ENCODE measurements at regions not wholly inside any gene's neighbourhood (a gene's known extent, or its start where the extent isn't known, plus 50 kb on each side); places are given as distances from the start of the nearest gene placed in this dataset.

DNA sequence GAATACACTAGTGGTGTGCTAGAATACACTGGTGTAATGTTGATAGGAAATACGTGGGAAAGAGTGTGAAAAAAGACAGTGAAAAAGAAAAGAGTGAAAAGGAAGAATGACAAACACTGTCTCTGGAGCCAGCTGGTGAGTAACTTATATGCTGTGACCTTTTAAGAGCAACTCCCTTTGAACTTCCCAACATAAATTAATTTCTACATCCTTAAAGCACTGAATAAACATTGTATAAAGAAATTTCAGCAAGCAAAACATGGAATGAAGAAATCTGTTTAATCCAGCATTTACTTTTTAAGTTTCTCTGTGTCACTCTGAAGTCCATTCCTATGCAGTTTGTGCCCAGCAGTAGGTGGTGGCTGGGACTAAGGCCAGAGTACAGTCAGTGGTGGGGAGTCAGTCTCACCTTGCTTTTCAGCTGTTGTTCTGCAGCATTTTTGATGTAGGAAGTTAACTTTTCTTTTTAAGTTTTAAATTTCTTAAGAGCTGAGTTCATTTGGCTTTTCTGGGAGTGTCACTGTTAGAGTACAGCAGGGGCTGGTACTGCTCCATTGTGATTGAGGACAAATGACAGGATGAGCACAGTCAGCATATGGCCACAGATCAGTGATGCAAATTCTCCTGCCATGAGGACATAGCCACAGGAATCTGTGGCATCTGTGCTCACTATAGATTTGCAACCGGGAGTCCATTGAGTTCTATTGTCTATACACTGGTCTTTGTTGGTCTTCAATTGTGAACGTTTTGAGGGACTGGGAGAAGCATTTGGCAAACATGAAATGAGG, 321.8 kb downstream of the ZNF248 start:
- Histone ChIP-seq H3K4me2 (ENCODE audit: control insufficient read depth, insufficient read depth) (no peak overlapping the region), H3K9ac (ENCODE audit: control insufficient read depth, insufficient read depth, low read length) (no peak overlapping the region), H3K27me3 (replicated peaks in 1 of 2; ENCODE audit: control insufficient read depth in 2 of 2, insufficient read depth in 2 of 2, low read length in 1 of 2) (no peaks in the 10 kb centered on the region), H2AFZ (ENCODE audit: control insufficient read depth, low read depth, low read length) (no peak overlapping the region), H3K9me3 (replicated peaks; ENCODE audit: control insufficient read depth, insufficient read depth, low read length) (no peaks in the 10 kb centered on the region), H3K79me2 (ENCODE audit: control insufficient read depth, insufficient read depth, low read length) (no peaks in the 10 kb centered on the region), H4K20me1 (ENCODE audit: control insufficient read depth, insufficient read depth) (no peaks in the 10 kb centered on the region), H3K27ac (ENCODE audit: control insufficient read depth, insufficient read depth) (no peak overlapping the region), H3K4me1 (ENCODE audit: control insufficient read depth, insufficient read depth, low read length) (no peaks in the 10 kb centered on the region), H3K36me3 (ENCODE audit: control insufficient read depth in 2 of 2, insufficient read depth in 2 of 2, low read length in 1 of 2) (no peaks in the 10 kb centered on the region), H3K4me3 (no peak overlapping the region)
- intact Hi-C loops (cut with micrococcal nuclease; ENCODE audit: unreplicated experiment): no loop called here
- FAIRE-seq (no peak), ATAC-seq (no peak), DNase-seq (ENCODE audit: low read depth, low spot score) (no peak)
- RAD21 ChIA-PET (ENCODE audit: unreplicated experiment): no interaction called here
- CTCF ChIA-PET: interaction anchor here (0.7 to 1.5 kb wide), 2 partner anchors 10 to 1675 kb away, joined by 3 read pairs; no protein-coding TSS in a partner anchor
- in situ Hi-C loops (cut with MboI): no loop called here
- POLR2A ChIA-PET: no interaction called here
- no TSS peak for BruUV-seq (replicated peaks)
- WGBS (ENCODE audit: insufficient coverage, insufficient replicate concordance, low lambda C conversion rate, missing lambda C conversion rate): 12% methylated on average over 3 of the region's 3 CpGs
- SMC1A ChIA-PET (ENCODE audit: uncharacterized antibody, unreplicated experiment): interaction anchor here (1.5 kb wide), 1 partner anchor 13 kb away, joined by 3 read pairs; no protein-coding TSS in a partner anchor
- TF ChIP-seq IKZF1 (conservative IDR thresholded peaks at IDR 0.05) (no peak), HDAC2 (IDR thresholded peaks at IDR 0.05) (no peak), TARDBP (IDR thresholded peaks at IDR 0.05; ENCODE audit: borderline replicate concordance) (no peak), TCF12 (IDR thresholded peaks at IDR 0.05; ENCODE audit: low read depth, low read length) (no peak), FOXK2 (IDR thresholded peaks at IDR 0.05) (no peak), CREB1 (IDR thresholded peaks at IDR 0.05; ENCODE audit: low read depth) (no peak), CHD1 (IDR thresholded peaks at IDR 0.05; ENCODE audit: low read depth, low read length) (no peak), STAT3 (IDR thresholded peaks at IDR 0.05; ENCODE audit: low read depth, low read length) (no peak), ZNF384 (IDR thresholded peaks at IDR 0.05; ENCODE audit: borderline replicate concordance, low read depth, low read length) (no peak), SMARCA5 (IDR thresholded peaks at IDR 0.05) (no peak), IRF4 (IDR thresholded peaks at IDR 0.05; ENCODE audit: low read depth, low read length) (no peak), LARP7 (IDR thresholded peaks at IDR 0.05) (no peak)
- TF ChIP-seq, protein P1, sequence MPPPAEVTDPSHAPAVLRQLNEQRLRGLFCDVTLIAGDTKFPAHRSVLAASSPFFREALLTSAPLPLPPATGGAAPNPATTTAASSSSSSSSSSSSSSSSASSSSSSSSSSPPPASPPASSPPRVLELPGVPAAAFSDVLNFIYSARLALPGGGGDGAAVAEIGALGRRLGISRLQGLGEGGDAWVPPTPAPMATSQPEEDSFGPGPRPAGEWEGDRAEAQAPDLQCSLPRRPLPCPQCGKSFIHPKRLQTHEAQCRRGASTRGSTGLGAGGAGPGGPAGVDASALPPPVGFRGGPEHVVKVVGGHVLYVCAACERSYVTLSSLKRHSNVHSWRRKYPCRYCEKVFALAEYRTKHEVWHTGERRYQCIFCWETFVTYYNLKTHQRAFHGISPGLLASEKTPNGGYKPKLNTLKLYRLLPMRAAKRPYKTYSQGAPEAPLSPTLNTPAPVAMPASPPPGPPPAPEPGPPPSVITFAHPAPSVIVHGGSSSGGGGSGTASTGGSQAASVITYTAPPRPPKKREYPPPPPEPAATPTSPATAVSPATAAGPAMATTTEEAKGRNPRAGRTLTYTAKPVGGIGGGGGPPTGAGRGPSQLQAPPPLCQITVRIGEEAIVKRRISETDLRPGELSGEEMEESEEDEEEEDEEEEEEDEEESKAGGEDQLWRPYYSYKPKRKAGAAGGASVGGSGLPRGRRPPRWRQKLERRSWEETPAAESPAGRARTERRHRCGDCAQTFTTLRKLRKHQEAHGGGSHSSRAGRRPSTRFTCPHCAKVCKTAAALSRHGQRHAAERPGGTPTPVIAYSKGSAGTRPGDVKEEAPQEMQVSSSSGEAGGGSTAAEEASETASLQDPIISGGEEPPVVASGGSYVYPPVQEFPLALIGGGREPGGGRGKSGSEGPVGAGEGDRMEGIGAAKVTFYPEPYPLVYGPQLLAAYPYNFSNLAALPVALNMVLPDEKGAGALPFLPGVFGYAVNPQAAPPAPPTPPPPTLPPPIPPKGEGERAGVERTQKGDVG (CRISPR knock-in tag; IDR thresholded peaks at IDR 0.05): no peak
- TF ChIP-seq, protein P2, sequence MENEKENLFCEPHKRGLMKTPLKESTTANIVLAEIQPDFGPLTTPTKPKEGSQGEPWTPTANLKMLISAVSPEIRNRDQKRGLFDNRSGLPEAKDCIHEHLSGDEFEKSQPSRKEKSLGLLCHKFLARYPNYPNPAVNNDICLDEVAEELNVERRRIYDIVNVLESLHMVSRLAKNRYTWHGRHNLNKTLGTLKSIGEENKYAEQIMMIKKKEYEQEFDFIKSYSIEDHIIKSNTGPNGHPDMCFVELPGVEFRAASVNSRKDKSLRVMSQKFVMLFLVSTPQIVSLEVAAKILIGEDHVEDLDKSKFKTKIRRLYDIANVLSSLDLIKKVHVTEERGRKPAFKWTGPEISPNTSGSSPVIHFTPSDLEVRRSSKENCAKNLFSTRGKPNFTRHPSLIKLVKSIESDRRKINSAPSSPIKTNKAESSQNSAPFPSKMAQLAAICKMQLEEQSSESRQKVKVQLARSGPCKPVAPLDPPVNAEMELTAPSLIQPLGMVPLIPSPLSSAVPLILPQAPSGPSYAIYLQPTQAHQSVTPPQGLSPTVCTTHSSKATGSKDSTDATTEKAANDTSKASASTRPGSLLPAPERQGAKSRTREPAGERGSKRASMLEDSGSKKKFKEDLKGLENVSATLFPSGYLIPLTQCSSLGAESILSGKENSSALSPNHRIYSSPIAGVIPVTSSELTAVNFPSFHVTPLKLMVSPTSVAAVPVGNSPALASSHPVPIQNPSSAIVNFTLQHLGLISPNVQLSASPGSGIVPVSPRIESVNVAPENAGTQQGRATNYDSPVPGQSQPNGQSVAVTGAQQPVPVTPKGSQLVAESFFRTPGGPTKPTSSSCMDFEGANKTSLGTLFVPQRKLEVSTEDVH (IDR thresholded peaks at IDR 0.05; ENCODE audit: low read depth, partially characterized antibody): no peak
- TF ChIP-seq, protein P3, sequence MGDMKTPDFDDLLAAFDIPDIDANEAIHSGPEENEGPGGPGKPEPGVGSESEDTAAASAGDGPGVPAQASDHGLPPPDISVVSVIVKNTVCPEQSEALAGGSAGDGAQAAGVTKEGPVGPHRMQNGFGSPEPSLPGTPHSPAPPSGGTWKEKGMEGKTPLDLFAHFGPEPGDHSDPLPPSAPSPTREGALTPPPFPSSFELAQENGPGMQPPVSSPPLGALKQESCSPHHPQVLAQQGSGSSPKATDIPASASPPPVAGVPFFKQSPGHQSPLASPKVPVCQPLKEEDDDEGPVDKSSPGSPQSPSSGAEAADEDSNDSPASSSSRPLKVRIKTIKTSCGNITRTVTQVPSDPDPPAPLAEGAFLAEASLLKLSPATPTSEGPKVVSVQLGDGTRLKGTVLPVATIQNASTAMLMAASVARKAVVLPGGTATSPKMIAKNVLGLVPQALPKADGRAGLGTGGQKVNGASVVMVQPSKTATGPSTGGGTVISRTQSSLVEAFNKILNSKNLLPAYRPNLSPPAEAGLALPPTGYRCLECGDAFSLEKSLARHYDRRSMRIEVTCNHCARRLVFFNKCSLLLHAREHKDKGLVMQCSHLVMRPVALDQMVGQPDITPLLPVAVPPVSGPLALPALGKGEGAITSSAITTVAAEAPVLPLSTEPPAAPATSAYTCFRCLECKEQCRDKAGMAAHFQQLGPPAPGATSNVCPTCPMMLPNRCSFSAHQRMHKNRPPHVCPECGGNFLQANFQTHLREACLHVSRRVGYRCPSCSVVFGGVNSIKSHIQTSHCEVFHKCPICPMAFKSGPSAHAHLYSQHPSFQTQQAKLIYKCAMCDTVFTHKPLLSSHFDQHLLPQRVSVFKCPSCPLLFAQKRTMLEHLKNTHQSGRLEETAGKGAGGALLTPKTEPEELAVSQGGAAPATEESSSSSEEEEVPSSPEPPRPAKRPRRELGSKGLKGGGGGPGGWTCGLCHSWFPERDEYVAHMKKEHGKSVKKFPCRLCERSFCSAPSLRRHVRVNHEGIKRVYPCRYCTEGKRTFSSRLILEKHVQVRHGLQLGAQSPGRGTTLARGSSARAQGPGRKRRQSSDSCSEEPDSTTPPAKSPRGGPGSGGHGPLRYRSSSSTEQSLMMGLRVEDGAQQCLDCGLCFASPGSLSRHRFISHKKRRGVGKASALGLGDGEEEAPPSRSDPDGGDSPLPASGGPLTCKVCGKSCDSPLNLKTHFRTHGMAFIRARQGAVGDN (IDR thresholded peaks at IDR 0.05): no peak

Data from GM12878 (cell line).